Astrocyte (in vitro differentiated cells and primary cell): ENCODE measurements at regions not wholly inside any gene's neighbourhood (a gene's known extent, or its start where the extent isn't known, plus 50 kb on each side); places are given as distances from the start of the nearest gene placed in this dataset.

ENCODE experiments used
- CTCF ChIP-seq: IDR thresholded peaks from 2 replicates; pipeline ENCODE4 v1.5.1; 2011; ENCODE audit warnings: low read depth, mild to moderate bottlenecking, inconsistent platforms, low read length, moderate library complexity; ENCODE audit not compliant: insufficient read depth
- EZH2 ChIP-seq: IDR thresholded peaks from 2 replicates; pipeline ENCODE4 v1.6.1; 2012; ENCODE audit warnings: mild to moderate bottlenecking, low read length, inconsistent platforms; ENCODE audit not compliant: insufficient read depth

GRCh38 chr9:80052830-80053229 is 481.1 kb downstream of the TLE4 start:
- TF ChIP-seq CTCF (no peak), EZH2 (no peak)
